Activated naive CD4-positive, alpha-beta T cell treated with anti-CD3 and anti-CD28 coated beads, Interleukin-2, amount 10 ng/mL, durations not matched to agents 7 days and 5 days (primary cell): ENCODE measurements at regions not wholly inside any gene's neighbourhood (a gene's known extent, or its start where the extent isn't known, plus 50 kb on each side); places are given as distances from the start of the nearest gene placed in this dataset.

Experiments used
- CTCF ChIA-PET: fragments of 350-600 bp; sonication (Branson Sonifier 250); formaldehyde crosslinking; loops from one replicate; lab custom pipeline; 2021; ENCODE audit warnings: antibody characterized with exemption; lab: Charles Lee
- DNase-seq: peaks from one replicate; pipeline ENCODE4 v3.0.0-alpha.2; 2020
- H3K27ac Mint-ChIP-seq: one replicate; pipeline ENCODE4 v1.8.0; 2021; ENCODE audit warnings: mild to moderate bottlenecking, moderate library complexity, mixed read lengths
- H3K27me3 Mint-ChIP-seq: one replicate; pipeline ENCODE4 v1.8.0; 2021; ENCODE audit warnings: mild to moderate bottlenecking, mixed read lengths
- H3K36me3 Mint-ChIP-seq: one replicate; pipeline ENCODE4 v1.8.0; 2021; ENCODE audit warnings: mixed read lengths
- H3K4me1 Mint-ChIP-seq: one replicate; pipeline ENCODE4 v1.8.0; 2021; ENCODE audit warnings: mixed read lengths
- H3K4me3 Mint-ChIP-seq: one replicate; pipeline ENCODE4 v1.8.0; 2021; ENCODE audit warnings: mild to moderate bottlenecking, moderate library complexity, mixed read lengths
- H3K9me3 Mint-ChIP-seq: one replicate; pipeline ENCODE4 v1.8.0; 2021; ENCODE audit warnings: mixed read lengths

DNA sequence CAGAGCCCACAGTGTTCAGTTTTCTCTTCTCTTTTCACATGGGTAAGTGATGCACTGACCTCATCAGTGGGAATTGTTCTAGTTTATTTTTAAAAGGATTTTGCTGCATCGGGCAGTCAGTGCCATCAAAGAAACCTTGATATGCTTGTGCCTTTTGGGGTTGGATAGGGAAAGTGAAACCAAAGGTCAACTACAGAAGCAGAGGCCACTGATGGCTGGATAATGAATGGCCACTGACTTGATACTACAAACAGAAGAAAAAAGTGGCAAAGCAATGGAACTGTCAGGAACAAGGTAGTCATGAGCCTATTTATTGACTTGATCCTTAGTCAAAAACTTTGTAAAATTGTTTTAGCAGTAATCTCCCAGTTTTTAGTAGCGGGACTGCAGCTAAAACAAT, 636.3 kb upstream of the ZEB2 start:
- no peaks in the 10 kb centered on the region for H3K27me3 Mint-ChIP-seq
- CTCF ChIA-PET: no interaction called here
- no peak overlapping the region for H3K27ac Mint-ChIP-seq
- no peak for DNase-seq
- no peaks in the 10 kb centered on the region for H3K36me3 Mint-ChIP-seq
- H3K9me3 Mint-ChIP-seq: no peaks in the 10 kb centered on the region
- H3K4me3 Mint-ChIP-seq: no peak overlapping the region
- H3K4me1 Mint-ChIP-seq: no peaks in the 10 kb centered on the region

DNA sequence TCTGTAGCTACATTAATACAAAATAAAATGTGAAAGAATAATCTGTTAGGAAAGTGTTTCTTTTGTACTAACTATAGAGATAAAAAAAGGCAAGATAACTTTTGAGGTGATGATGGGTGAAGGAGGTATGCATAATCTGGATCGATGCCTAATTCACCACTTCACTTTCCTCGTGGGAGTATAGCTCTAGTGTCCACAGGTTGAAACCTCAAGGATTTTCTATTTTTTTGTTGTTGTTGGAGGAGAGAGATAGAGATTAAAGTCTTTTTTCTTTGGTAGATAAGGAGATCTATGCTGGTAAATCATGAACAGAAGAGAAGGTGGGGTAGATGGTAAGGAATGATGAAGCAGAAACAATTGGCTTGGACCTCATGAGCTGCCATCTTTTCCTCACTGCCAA, 635.3 kb upstream of the ZEB2 start:
- Mint-ChIP-seq H3K9me3 (no peaks in the 10 kb centered on the region), H3K4me1 (no peaks in the 10 kb centered on the region), H3K27ac (no peak overlapping the region), H3K4me3 (no peak overlapping the region), H3K27me3 (no peaks in the 10 kb centered on the region), H3K36me3 (no peaks in the 10 kb centered on the region)
- no peak for DNase-seq
- CTCF ChIA-PET: no interaction called here

DNA sequence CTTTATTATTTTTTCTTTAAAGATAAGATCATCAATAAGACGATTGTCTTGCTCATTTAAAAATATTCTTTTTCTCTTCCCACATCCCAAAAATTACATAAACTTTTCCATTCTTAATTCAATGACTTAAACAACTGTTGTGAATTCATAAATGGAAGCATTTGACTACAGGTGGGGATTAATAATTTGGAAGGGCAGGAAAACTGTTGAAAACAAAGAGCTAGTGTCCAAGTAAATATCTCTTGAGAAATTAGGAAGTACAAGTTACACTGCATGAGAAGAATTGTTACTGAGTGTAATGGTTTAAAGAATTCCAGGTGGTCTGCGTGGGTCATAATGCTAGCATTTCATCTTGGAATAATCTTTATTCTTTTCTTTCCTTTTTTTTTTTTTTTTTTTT, 634.8 kb upstream of the ZEB2 start:
- H3K36me3 Mint-ChIP-seq: no peaks in the 10 kb centered on the region
- no peak overlapping the region for H3K27ac Mint-ChIP-seq
- H3K4me1 Mint-ChIP-seq: no peaks in the 10 kb centered on the region
- H3K27me3 Mint-ChIP-seq: no peaks in the 10 kb centered on the region
- no peak for DNase-seq
- CTCF ChIA-PET: no interaction called here
- H3K9me3 Mint-ChIP-seq: no peaks in the 10 kb centered on the region
- no peak overlapping the region for H3K4me3 Mint-ChIP-seq

DNA sequence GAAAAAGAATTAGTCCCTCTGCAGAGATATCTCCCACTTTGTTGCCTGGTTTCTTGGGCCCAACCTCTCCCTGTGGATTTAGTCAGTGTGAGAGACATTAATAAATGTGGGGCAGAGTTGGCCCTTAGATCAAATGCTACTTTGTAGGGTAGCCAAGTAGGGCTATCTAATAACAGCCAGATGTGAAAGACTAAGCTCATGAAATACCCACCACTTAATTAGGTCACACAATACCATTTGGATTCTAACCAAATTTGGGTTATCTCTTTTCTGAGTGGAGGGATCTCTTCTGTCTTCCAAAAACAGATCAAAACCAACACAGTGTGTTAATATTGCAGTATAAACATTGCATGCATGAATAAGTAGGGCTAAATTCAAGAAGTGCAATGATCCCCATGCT, 626.8 kb upstream of the ZEB2 start:
- CTCF ChIA-PET: no interaction called here
- DNase-seq: no peak
- H3K4me3 Mint-ChIP-seq: no peak overlapping the region
- H3K27ac Mint-ChIP-seq: no peak overlapping the region
- H3K27me3 Mint-ChIP-seq: no peaks in the 10 kb centered on the region
- H3K36me3 Mint-ChIP-seq: no peaks in the 10 kb centered on the region
- H3K4me1 Mint-ChIP-seq: no peaks in the 10 kb centered on the region
- no peaks in the 10 kb centered on the region for H3K9me3 Mint-ChIP-seq

DNA sequence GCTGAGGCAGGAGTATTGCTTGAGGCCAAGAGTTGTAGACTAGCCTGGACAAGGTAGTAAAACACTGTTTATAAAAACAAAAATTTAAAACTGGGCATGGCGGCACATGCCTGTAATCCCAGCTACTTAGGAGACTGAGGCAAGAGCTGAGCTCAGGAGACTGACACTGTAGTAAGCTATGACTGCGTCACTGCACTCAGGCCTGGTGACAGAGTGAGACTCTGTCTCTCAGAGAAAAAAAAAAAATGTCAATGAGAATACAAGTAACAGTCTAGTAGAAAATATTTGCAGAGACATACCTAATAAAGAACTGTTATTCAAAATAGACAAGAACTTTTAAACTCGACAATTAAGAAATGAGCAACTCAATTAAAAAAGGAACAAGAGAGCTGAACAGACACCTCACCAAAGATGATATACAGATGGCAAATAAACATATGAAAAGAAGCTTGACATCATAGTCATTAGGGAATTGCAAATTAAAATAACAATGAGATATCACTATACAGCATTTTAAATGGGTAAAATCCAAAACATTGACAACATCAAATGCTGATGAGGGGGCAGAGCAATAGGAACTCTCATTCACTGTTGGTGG, 624.3 kb upstream of the ZEB2 start:
- Mint-ChIP-seq H3K27ac (no peak overlapping the region), H3K4me3 (no peak overlapping the region), H3K36me3 (no peaks in the 10 kb centered on the region), H3K9me3 (no peaks in the 10 kb centered on the region), H3K4me1 (no peaks in the 10 kb centered on the region), H3K27me3 (no peaks in the 10 kb centered on the region)
- CTCF ChIA-PET: interaction anchor here (0.6 to 0.8 kb wide), 2 partner anchors 678 to 1340 kb away, joined by 3 to 4 read pairs; no protein-coding TSS in a partner anchor
- DNase-seq: no peak

DNA sequence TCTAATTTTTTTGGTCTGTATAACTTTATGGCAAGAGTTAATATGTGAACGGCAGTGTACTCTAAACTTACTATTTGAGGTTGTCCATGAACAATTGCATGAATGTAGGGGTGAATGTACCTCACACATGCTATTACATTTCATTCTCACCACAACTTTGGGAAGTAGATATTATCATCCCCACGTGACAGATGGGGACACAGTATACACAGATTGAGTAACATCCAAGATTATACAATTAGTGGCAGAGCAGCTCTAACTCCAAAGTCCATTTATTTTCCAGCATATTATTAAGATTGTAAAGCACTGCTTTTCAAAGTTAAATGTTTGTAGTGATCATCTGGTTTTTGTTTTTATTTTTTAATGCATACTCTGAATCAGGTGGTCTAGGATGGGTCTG, 622.1 kb upstream of the ZEB2 start:
- no peak for DNase-seq
- no peaks in the 10 kb centered on the region for H3K36me3 Mint-ChIP-seq
- no peaks in the 10 kb centered on the region for H3K27me3 Mint-ChIP-seq
- H3K4me1 Mint-ChIP-seq: no peaks in the 10 kb centered on the region
- no peak overlapping the region for H3K4me3 Mint-ChIP-seq
- CTCF ChIA-PET: no interaction called here
- no peaks in the 10 kb centered on the region for H3K9me3 Mint-ChIP-seq
- no peak overlapping the region for H3K27ac Mint-ChIP-seq

DNA sequence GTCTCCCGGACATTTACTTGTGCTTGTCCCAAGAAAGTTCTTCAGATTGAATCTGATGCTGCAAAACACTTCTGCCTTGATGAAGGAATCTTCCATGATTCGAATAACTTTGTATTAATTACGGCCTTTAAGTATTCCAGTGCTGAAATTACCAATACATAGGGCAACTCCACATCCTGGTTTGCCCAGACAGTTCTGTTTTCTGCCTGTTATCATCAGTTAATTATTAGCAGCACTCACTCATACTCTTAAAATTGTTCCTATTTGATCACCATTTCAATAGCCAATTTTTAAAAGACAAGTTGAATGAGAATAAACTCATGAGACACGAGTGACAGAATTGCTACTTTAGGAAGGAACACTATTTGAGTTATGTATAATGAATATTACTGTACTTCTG, 620.7 kb upstream of the ZEB2 start:
- no peak for DNase-seq
- no peaks in the 10 kb centered on the region for H3K36me3 Mint-ChIP-seq
- no peaks in the 10 kb centered on the region for H3K9me3 Mint-ChIP-seq
- H3K27me3 Mint-ChIP-seq: no peaks in the 10 kb centered on the region
- no peaks in the 10 kb centered on the region for H3K4me1 Mint-ChIP-seq
- CTCF ChIA-PET: no interaction called here
- H3K27ac Mint-ChIP-seq: no peak overlapping the region
- H3K4me3 Mint-ChIP-seq: no peak overlapping the region

DNA sequence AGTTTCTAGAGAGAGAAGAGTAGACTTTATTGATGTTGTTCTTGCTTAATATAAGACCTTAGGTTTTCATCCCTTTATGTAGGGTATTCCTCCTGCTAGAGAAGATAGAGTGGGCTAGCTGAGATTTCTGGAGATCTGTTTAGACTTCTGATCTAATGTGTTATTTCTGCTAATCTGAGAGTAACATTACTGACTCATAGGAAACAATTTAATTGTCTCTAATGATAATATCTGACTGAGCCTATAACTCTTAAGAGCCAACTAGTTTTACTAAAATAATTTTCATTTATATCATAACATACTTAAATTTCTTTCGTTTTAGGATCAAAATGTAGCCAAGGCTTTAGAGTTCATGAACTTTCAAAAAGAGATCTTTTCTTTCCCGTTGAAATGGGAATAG, 618.7 kb upstream of the ZEB2 start:
- no peaks in the 10 kb centered on the region for H3K9me3 Mint-ChIP-seq
- H3K27ac Mint-ChIP-seq: no peak overlapping the region
- H3K36me3 Mint-ChIP-seq: no peaks in the 10 kb centered on the region
- DNase-seq: no peak
- H3K4me3 Mint-ChIP-seq: no peak overlapping the region
- no peaks in the 10 kb centered on the region for H3K27me3 Mint-ChIP-seq
- no peaks in the 10 kb centered on the region for H3K4me1 Mint-ChIP-seq
- CTCF ChIA-PET: no interaction called here

DNA sequence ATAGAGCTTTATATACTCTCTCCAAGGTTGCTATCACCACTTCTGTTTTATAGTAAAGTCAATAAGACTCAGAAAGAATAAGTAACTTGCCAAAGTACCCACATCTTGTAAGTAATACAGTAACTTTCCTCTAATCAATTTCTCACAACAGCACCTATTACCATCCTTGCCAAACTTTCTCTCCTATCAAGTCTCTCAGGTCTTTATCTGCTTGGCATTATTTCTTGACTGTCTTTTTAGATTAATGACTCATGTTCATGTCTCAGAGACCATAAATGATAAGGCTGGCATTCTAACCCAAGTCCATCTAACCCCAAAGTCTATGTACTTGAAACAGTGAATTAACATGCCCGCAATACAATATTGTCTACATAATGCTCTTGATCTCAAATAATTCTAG, 618.0 kb upstream of the ZEB2 start:
- Mint-ChIP-seq H3K4me1 (no peaks in the 10 kb centered on the region), H3K9me3 (no peaks in the 10 kb centered on the region), H3K4me3 (no peak overlapping the region), H3K27me3 (no peaks in the 10 kb centered on the region), H3K27ac (no peak overlapping the region), H3K36me3 (no peaks in the 10 kb centered on the region)
- DNase-seq: no peak
- CTCF ChIA-PET: no interaction called here

DNA sequence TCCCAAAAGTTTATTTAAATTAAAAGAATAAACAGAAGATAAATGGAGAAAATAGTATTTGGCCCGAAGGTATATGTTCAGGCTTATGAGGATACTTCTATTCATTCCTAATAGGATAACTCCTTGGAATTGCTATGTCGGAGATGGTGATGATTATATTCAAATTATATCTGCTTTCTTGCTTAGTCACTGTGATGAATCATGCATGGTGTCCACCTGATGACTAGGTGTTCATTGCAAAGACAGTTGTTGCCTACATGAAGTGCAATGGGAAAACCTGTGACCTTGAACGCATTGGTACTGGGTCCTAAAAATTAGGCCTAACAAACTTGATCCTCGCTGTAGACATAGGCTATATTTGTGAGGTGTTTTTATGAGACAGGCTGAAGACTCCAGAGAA, 617.3 kb upstream of the ZEB2 start:
- Mint-ChIP-seq H3K4me3 (no peak overlapping the region), H3K4me1 (no peaks in the 10 kb centered on the region), H3K27ac (no peak overlapping the region), H3K9me3 (no peaks in the 10 kb centered on the region), H3K27me3 (no peaks in the 10 kb centered on the region), H3K36me3 (no peaks in the 10 kb centered on the region)
- CTCF ChIA-PET: no interaction called here
- DNase-seq: no peak

DNA sequence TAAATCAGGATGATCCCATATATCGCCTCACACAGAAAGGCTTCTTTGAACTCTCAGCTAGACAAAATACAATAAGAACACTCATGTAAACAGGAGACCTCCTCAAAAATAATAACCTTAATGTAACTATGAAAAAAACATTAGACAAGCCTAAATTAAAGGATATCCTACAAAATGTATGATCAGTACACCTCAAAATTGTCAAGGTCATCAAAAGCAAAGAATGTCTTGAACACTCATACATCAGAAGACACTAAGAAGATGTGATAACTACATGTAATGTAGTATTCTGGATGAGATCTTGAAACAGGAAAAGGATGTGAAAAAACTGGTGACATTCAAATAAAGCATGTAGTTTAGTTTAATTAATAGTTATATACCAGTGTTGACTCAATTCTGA, 616.8 kb upstream of the ZEB2 start:
- Mint-ChIP-seq H3K27me3 (no peaks in the 10 kb centered on the region), H3K36me3 (no peaks in the 10 kb centered on the region), H3K27ac (no peak overlapping the region), H3K4me1 (no peaks in the 10 kb centered on the region), H3K4me3 (no peak overlapping the region), H3K9me3 (no peaks in the 10 kb centered on the region)
- DNase-seq: no peak
- CTCF ChIA-PET: no interaction called here

DNA sequence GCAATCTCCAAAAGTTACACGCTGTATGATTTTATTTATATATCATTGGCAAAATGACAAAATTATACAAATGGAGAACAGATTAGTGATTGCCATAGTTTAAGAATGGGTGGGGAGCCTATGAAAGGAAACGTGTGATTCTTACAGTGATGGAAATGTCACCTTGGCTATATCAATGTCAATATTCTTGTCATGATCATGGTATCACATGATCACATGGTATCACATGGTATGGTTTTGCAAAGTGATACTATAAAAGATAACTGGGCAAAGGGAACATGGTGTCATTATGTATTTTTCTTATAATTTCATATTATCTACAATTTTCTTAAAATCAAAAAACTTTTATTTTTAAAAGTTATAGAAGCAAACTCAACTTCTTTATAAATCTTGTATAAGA, 606.2 kb upstream of the ZEB2 start:
- no peaks in the 10 kb centered on the region for H3K4me1 Mint-ChIP-seq
- DNase-seq: no peak
- no peaks in the 10 kb centered on the region for H3K9me3 Mint-ChIP-seq
- H3K36me3 Mint-ChIP-seq: no peaks in the 10 kb centered on the region
- H3K27ac Mint-ChIP-seq: no peak overlapping the region
- no peaks in the 10 kb centered on the region for H3K27me3 Mint-ChIP-seq
- no peak overlapping the region for H3K4me3 Mint-ChIP-seq
- CTCF ChIA-PET: no interaction called here

DNA sequence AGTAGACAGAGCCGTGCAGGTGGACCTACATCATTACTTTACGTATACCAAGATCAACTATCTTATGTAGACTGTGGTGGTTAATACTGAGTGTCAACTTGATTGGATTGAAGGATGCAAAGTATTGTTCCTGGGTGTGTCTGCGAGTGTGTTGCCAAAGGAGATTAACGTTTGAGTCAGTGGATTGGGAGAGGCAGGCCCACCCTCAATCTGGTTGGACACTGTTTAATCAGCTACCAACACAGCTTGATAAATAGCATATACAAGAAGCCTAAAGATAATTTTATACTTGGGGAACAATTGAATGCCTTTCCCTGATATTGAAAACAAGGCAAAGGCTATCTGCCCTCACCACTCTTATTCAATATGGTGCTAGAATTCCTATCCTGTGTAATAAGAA, 604.2 kb upstream of the ZEB2 start:
- Mint-ChIP-seq H3K4me1 (no peaks in the 10 kb centered on the region), H3K4me3 (no peak overlapping the region), H3K27me3 (no peaks in the 10 kb centered on the region), H3K9me3 (no peaks in the 10 kb centered on the region), H3K27ac (no peak overlapping the region), H3K36me3 (no peaks in the 10 kb centered on the region)
- DNase-seq: no peak
- CTCF ChIA-PET: no interaction called here

DNA sequence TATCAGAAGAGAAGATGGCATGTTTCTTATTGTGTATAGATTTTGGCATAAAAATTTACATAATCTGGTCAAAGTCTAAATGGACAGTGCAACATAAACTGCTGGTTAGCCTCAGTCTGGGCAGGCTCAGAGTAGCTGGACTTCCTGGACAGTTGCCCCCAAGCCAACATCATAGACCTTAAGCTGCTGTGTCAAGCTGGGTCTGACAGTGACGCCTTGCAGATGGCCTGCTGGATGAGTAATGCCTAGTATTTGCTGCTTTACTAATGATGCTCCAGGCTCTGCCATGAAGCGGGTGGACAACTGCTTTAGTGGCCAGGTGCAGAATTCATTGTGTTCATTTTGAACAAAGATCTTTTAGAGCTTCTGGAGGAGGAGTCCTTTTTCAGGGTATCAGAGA, 603.7 kb upstream of the ZEB2 start:
- no peak for DNase-seq
- no peak overlapping the region for H3K4me3 Mint-ChIP-seq
- H3K36me3 Mint-ChIP-seq: no peaks in the 10 kb centered on the region
- H3K27ac Mint-ChIP-seq: no peak overlapping the region
- CTCF ChIA-PET: no interaction called here
- no peaks in the 10 kb centered on the region for H3K4me1 Mint-ChIP-seq
- no peaks in the 10 kb centered on the region for H3K27me3 Mint-ChIP-seq
- no peaks in the 10 kb centered on the region for H3K9me3 Mint-ChIP-seq

DNA sequence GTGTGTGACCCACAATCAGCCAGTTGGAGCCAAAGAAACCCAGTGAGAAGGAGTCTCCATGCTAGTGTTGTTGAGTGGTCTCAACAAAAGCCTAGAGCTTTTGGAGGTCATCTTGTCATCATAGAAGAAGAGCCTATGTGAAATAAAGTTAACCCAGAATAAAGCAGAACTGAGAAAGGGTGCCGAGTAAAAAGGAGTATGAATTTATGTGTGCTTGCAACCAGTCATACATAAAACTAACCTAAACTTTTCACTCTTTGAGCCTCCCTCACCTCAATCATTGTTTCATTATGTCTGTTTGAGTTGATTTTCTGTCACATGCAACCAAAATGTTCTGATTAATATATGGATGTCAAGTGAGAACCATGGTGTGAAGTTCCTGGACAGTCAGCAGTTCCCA, 599.3 kb upstream of the ZEB2 start:
- no peaks in the 10 kb centered on the region for H3K9me3 Mint-ChIP-seq
- H3K36me3 Mint-ChIP-seq: no peaks in the 10 kb centered on the region
- DNase-seq: no peak
- H3K27me3 Mint-ChIP-seq: no peaks in the 10 kb centered on the region
- H3K4me1 Mint-ChIP-seq: no peaks in the 10 kb centered on the region
- no peak overlapping the region for H3K27ac Mint-ChIP-seq
- CTCF ChIA-PET: no interaction called here
- no peak overlapping the region for H3K4me3 Mint-ChIP-seq
